ENCODE measurements at regions not wholly inside any gene's neighbourhood (a gene's known extent, or its start where the extent isn't known, plus 50 kb on each side); places are given as distances from the start of the nearest gene placed in this dataset.

- ChIA-PET POLR2A (no interaction called here), CTCF (no interaction called here)
- H3K27ac ChIP-seq (ENCODE audit: insufficient read depth, low read depth, low read length), result no peak overlapping the region
- DNase-seq (ENCODE audit: low read depth, low spot score), result no peak
- intact Hi-C loops (cut with micrococcal nuclease) (no loop called here), dilution Hi-C loops (cut with MboI; ENCODE audit: extremely low pct_ligation_motif_present, low sequenced_read_pairs) (no loop called here)
- FAIRE-seq, result no peak
- TF ChIP-seq FOS (IDR thresholded peaks at IDR 0.05; ENCODE audit: borderline replicate concordance, insufficient read depth, low read length), result no peak
- no peak for TF ChIP-seq POLR2A (IDR thresholded peaks at IDR 0.05; ENCODE audit: low read depth, low read length)
- TF ChIP-seq GATA2 (IDR thresholded peaks at IDR 0.05; ENCODE audit: insufficient read depth, insufficient read length, low read depth, low read length), result no peak
- TF ChIP-seq, protein P1, sequence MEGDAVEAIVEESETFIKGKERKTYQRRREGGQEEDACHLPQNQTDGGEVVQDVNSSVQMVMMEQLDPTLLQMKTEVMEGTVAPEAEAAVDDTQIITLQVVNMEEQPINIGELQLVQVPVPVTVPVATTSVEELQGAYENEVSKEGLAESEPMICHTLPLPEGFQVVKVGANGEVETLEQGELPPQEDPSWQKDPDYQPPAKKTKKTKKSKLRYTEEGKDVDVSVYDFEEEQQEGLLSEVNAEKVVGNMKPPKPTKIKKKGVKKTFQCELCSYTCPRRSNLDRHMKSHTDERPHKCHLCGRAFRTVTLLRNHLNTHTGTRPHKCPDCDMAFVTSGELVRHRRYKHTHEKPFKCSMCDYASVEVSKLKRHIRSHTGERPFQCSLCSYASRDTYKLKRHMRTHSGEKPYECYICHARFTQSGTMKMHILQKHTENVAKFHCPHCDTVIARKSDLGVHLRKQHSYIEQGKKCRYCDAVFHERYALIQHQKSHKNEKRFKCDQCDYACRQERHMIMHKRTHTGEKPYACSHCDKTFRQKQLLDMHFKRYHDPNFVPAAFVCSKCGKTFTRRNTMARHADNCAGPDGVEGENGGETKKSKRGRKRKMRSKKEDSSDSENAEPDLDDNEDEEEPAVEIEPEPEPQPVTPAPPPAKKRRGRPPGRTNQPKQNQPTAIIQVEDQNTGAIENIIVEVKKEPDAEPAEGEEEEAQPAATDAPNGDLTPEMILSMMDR (IDR thresholded peaks at IDR 0.05; ENCODE audit: extremely low read depth in 1 of 2, insufficient read depth in 1 of 2, low read depth in 1 of 2, low read length in 2 of 2), result no peak
- TF ChIP-seq EZH2 (IDR thresholded peaks at IDR 0.05; ENCODE audit: borderline replicate concordance, low read depth, low read length, severe bottlenecking), result no peak
- TF ChIP-seq JUN (IDR thresholded peaks at IDR 0.05; ENCODE audit: borderline replicate concordance, insufficient read depth, insufficient read length, low read depth), result no peak
- TF ChIP-seq POLR2AphosphoS5 (IDR thresholded peaks at IDR 0.05; ENCODE audit: insufficient read depth, low read depth, low read length), result no peak
- no peak for TF ChIP-seq MAX (IDR thresholded peaks at IDR 0.05; ENCODE audit: insufficient read depth, insufficient read length)
- no peak for TF ChIP-seq MYC (IDR thresholded peaks at IDR 0.05; ENCODE audit: low read depth, low read length)
- no peaks in the 10 kb centered on the region for H3K9me3 ChIP-seq (replicated peaks; ENCODE audit: control insufficient read depth, insufficient read depth, low read length)
- no peaks in the 10 kb centered on the region for H3K4me1 ChIP-seq (ENCODE audit: control insufficient read depth, extremely low read depth, insufficient read depth, low read length)
- H3K4me2 ChIP-seq (ENCODE audit: insufficient read depth, low read length), result no peak overlapping the region
- H4K20me1 ChIP-seq (replicated peaks; ENCODE audit: control insufficient read depth, extremely low read depth, insufficient read depth, low read length), result no peaks in the 10 kb centered on the region
- H2AFZ ChIP-seq (ENCODE audit: low read depth, low read length), result no peak overlapping the region
- no peaks in the 10 kb centered on the region for H3K9me1 ChIP-seq (replicated peaks; ENCODE audit: control insufficient read depth, extremely low read depth, insufficient read depth, low read length)
- H3K79me2 ChIP-seq (ENCODE audit: control insufficient read depth, insufficient read depth, low read length), result no peaks in the 10 kb centered on the region
- no peak overlapping the region for H3K4me3 ChIP-seq (replicated peaks in 1 of 3; ENCODE audit: insufficient read depth in 1 of 3, low read depth in 1 of 3, low read length in 3 of 3)
- no peaks in the 10 kb centered on the region for H3K36me3 ChIP-seq (ENCODE audit: control insufficient read depth in 2 of 2, extremely low read depth in 1 of 2, insufficient read depth in 2 of 2, low read length in 2 of 2)
- no peak overlapping the region for H3K9ac ChIP-seq (replicated peaks; ENCODE audit: extremely low read depth, insufficient read depth, low read length)
- H3K27me3 ChIP-seq (ENCODE audit: control insufficient read depth in 2 of 2, insufficient read depth in 2 of 2, low read length in 2 of 2), result no peaks in the 10 kb centered on the region
- no TSS peak for BruUV-seq (replicated peaks)
Measured at GRCh38 chr3:31086148-31086547, 191.7 kb upstream of the GADL1 start.

Measured in endothelial cell of umbilical vein (primary cell).